ENCODE measurements at regions not wholly inside any gene's neighbourhood (a gene's known extent, or its start where the extent isn't known, plus 50 kb on each side); places are given as distances from the start of the nearest gene placed in this dataset.

DNA sequence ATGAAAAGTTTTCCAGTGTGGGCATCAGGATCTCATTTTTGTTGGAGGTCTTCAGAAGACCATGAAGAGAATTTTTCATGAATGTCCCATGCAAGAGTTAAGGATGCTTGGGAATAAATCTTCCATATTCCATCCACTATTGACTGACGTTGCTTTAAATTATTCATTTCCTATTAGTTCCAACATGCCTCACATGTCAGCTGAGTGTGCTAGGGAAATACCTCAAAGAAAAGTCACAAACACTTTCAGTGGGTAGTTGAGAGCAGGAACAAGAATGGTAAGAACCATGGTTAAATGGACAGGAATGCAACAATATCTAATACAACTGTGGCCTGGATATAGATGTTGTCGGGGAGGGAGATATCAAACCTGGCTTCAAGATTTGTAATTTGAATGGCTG is 610.1 kb downstream of the TECRL start:
- no peak for DNase-seq (ENCODE audit: low read depth)

- DNase-seq (ENCODE audit: low read depth) = no peak
These were observed 613.9 kb downstream of the TECRL start for GRCh38 chr4:63795301-63795700.

DNA sequence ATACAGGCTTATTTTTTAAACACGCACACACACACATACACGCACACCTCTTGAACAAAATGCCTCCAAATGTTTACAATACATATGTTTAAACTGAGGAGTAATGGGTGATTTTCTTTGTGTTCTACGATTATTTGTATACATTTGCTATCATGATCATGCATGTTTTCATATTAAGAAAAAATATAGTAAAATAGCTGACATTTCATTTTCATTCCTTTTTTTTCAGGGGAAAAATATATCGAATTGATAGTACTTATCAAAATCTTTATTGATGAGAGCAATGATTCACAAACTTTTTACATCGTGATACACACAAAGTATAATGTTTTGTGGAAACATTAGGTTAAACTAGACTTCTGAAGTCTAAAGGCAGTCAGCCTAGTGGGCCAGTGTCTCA is 618.9 kb downstream of the TECRL start:
- no peak for DNase-seq (ENCODE audit: low read depth)

- no peak for DNase-seq (ENCODE audit: low read depth)
These were observed 621.0 kb downstream of the TECRL start for GRCh38 chr4:63788271-63788670.

- DNase-seq (ENCODE audit: low read depth) = no peak
These were observed 621.9 kb downstream of the TECRL start for GRCh38 chr4:63787326-63787725.

- DNase-seq (ENCODE audit: low read depth) = no peak
These were observed 623.1 kb downstream of the TECRL start for GRCh38 chr4:63786171-63786570.

DNA sequence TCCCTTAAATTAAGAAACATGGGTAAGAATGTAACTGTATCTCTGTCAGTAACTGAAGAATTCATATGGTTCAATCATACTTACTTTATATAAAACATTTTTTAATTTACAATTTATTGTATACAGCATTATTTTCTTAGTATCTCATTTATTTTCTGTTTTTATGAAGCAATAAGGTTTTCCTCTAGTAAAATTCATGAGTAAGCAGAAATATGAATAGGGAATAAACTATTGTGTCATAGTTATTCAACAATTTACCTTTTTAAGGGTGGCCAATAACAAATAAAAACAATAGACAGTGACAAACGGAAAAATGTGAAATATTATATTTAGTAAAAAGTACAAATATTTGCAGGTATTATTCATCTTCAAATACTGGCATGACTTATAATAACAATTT is 624.4 kb downstream of the TECRL start:
- no peak for DNase-seq (ENCODE audit: low read depth)

GRCh38 chr4:63777601-63778000 is 631.6 kb downstream of the TECRL start:
- no peak for DNase-seq (ENCODE audit: low read depth)

DNA sequence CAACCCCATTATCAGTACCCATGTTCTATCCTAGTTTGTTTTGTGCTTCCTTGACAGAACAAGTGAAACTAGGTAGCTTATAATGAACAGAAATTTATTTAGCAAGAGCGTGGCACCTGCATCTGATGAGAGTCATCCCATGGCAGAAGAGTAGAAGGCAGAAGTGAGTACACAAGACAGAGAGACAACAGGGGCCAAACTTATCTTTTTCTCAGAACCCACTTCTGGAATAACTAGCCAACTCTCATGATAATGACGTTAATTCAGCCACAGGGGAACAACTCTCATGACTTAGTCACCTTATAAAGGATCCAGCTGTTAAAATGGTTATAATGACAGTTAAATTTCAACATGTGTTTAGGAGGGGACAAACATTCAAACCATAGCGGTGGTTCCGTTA is 644.9 kb downstream of the TECRL start:
- DNase-seq (ENCODE audit: low read depth) = no peak

DNA sequence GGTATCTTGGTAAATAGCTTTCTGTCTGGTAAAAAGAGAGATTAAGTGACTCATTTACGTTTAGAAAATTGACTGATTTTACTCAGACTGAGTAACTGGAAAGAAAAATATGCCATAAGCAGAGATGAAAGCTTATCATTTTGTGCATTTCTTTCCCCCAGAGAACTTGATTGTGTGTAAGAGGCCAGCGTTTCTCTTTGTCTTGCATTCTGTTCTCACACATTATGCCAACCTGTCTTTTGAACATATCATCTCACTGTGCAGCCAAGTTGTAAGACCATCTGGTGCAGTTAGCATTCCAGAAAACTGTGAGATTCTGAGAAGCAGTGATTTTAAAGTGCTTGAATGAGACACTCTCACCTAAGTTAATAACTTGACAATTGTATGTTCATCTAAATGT is 651.3 kb downstream of the TECRL start:
- no peak for DNase-seq (ENCODE audit: low read depth)

DNA sequence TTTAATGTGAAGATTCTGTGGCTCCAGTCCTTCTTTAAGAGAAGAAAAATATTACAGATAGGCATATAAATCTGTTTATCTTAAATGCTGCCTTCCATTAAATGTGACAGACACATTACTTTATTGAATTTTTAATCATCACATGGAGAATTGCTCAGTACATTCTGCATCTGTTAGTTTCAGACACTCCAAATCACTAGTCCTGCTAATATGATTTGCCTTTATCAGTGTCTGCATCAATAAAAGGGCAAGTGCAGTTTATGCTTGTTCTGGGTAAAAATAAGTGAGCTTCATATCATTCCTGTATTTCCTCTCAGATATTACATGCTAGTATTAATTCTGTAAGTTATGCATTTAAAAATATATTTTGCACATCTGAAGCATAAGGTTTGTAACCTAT is 666.4 kb downstream of the TECRL start:
- DNase-seq (ENCODE audit: low read depth) = no peak

- DNase-seq (ENCODE audit: low read depth) = no peak
These were observed 679.7 kb downstream of the TECRL start for GRCh38 chr4:63729519-63729918.

- DNase-seq (ENCODE audit: low read depth) = no peak
These were observed 680.6 kb downstream of the TECRL start for GRCh38 chr4:63728480-63729177.

DNA sequence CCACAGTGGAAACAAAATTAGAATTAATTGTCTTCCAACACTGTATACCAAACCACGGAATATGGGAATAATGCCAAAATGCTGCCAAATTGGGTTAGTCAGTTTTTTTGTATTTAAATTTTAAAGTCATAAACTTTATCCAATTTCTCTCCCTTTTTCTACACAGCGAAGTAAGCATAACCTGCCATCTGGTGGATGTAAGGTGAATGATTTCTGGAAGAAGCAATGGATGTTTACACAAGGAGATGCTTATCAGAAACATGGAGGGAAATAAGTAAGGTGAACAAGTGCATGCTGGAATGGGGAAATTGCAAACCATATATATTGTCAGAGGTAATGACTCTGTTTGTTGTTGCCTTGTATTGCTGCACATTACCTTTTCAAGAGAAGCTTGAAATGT is 691.9 kb downstream of the TECRL start:
- DNase-seq (ENCODE audit: low read depth) = no peak

- DNase-seq (ENCODE audit: low read depth) = no peak
These were observed 700.6 kb downstream of the TECRL start for GRCh38 chr4:63708661-63709060.

DNA sequence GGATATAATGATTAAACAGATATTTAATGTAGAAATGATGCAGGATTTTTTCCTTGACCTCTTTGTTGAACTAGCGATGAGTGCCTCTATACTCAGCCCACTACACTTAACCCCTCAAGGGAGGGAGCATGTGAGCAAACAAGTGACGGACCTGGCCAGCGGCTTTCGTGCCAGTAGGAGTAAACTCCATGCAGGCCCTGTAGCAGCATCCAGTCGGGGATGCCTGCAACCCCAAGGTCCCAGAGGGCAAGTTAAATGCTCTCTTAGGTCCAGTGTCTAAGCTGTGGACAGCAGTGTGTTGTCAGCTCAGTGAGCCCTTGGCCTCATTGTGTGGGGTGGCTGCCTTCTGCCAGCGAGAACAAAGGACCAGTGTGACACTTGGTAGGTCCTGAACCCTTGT is 708.7 kb downstream of the TECRL start:
- no peak for DNase-seq (ENCODE audit: low read depth)

GRCh38 chr4:63693321-63693720 is 715.9 kb downstream of the TECRL start:
- no peak for DNase-seq (ENCODE audit: low read depth)

DNA sequence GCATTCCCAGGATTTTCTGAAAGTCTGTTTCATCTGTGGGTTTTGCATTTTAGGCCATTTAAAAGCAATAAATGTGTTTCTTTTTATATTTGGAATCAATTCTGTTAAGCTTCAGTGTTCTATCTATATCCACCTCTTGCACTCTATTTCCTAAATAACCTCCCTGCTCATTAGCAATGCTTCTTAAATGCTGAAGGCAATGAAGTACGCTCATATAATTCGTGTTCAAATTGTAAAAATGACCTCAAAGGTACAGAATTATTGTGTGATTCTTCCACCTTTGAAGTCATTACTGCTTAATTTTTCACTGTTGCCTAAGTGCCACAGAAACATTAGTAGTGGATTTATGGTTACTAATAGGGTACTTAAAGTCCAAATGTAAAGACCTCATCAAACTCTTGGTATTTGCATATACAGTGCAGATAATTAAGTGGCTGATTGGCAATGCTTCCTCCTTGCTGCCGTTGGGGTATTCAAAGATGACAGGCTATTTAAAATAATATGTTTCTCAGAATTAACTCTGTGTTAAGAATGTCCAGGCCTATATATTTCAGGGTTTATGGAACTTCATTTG is 730.8 kb downstream of the TECRL start:
- no peak for DNase-seq (ENCODE audit: low read depth)

- no peak for DNase-seq (ENCODE audit: low read depth)
These were observed 738.5 kb downstream of the TECRL start for GRCh38 chr4:63670735-63671134.

DNA sequence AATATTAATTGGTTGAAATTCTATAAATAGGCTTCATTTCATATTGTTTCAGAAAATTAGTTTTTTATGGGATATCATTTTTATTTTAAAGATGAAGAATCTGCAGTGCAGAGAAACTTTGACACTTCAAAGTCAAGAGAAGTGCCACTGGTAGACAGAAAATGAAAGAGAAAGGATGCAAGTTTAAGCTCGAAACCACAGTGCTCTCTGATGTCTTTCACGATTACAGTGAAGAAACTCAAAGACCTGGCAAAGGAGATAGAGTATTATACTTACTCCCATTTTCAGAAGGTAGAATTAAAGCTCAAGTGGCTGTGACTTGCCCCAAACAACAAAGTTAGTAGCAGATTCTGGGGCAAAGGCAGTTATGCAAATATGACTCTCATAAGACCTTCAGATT is 745.4 kb downstream of the TECRL start:
- no peak for DNase-seq (ENCODE audit: low read depth)

DNA sequence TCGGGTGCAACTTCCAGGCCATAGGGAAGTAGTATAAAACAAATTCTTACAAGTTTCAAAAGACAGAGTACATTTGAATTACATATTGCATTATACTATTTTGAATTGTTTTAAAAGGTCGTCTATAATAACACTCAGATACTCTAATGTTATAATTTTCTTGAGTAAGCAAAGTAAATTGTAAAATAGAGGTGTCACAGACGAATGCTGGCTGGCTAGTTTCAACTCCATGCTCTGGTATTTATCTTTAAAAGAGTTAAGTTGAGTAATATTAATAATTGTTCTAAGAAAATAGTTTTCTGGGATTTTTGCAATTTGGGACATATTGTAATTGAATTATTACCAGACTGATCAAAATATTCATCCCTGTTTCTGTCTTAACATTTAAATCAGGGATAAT is 764.9 kb downstream of the TECRL start:
- no peak for DNase-seq (ENCODE audit: low read depth)

DNA sequence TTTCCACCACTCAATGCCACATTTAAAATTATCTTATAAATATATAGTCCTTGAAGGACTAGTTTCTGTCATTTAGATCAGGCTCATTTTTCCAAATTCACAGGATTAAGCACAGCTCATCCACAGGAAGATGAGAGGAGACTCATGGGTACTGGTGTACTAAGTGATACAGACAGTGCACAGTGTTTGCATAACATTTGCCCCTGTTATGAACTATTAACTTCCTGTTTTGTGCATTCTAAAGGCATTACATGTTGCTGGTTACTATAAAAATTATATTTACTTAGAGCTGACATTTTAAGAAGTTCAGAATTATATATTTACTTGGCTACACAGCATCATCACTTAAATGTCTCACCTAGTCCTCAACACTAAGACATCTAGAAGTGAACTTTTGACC is 772.0 kb downstream of the TECRL start:
- DNase-seq (ENCODE audit: low read depth) = no peak

GRCh38 chr4:63632858-63633257 is 776.4 kb downstream of the TECRL start:
- DNase-seq (ENCODE audit: low read depth) = no peak

GRCh38 chr4:63620271-63620670 is 789.0 kb downstream of the TECRL start:
- DNase-seq (ENCODE audit: low read depth) = no peak
